ENCODE measurements at regions not wholly inside any gene's neighbourhood (a gene's known extent, or its start where the extent isn't known, plus 50 kb on each side); places are given as distances from the start of the nearest gene placed in this dataset.

DNA sequence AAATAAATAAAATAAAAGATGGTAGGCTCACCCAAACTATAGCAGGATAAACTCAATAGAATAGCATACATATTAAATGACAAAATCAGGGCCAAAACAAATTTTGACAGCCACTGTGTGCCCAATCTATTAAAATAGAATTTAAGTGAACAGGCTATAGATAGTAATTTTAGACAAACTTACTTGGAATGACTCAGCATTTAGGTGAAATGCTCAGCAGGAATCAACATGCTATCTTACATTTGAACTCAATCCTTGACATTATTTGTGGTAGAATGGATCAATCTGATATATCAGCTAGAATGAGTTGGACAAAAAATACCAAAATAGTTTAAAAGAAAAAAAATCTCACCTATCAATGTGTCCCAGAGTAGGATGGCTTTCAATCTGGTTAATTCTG, 578.6 kb downstream of the RFPL4B start:
- H3K4me3 ChIP-seq (ENCODE audit: low read depth, low read length): no peak overlapping the region
- TF ChIP-seq, protein P1, sequence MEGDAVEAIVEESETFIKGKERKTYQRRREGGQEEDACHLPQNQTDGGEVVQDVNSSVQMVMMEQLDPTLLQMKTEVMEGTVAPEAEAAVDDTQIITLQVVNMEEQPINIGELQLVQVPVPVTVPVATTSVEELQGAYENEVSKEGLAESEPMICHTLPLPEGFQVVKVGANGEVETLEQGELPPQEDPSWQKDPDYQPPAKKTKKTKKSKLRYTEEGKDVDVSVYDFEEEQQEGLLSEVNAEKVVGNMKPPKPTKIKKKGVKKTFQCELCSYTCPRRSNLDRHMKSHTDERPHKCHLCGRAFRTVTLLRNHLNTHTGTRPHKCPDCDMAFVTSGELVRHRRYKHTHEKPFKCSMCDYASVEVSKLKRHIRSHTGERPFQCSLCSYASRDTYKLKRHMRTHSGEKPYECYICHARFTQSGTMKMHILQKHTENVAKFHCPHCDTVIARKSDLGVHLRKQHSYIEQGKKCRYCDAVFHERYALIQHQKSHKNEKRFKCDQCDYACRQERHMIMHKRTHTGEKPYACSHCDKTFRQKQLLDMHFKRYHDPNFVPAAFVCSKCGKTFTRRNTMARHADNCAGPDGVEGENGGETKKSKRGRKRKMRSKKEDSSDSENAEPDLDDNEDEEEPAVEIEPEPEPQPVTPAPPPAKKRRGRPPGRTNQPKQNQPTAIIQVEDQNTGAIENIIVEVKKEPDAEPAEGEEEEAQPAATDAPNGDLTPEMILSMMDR (IDR thresholded peaks at IDR 0.05; ENCODE audit: low read depth, low read length): no peak

DNA sequence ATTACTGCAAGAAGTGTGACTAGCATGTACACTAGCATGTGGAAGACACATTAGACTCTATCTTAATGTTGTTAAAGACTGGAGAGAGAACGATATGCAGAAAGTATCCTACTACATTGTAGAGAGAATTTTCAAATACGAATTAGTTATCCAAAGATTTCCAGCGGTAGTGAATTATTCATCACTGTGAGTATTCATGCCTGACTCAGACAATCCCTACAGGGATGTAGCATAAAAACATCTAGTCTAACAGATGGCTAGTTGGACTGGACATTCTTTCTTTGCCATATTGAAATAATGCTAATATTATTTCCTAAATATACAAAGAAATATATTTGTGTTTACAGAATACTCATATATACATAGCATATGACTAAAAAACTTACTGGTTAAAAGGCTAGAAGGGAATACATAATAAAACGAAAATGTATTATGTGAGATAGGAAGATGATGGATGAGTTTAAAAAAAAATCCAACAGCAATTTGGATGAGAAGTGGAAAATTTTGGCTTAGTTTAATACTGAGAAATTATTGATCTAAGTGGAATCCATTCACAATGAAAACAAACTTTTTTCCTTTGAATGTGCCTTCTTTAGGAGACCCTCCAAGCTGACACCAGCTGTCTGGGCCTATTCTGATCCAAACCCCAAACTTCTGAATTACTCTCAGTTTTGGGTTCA, 580.7 kb downstream of the RFPL4B start:
- TF ChIP-seq, protein P1 (IDR thresholded peaks at IDR 0.05; ENCODE audit: low read depth, low read length): no peak
- no peak overlapping the region for H3K4me3 ChIP-seq (ENCODE audit: low read depth, low read length)

DNA sequence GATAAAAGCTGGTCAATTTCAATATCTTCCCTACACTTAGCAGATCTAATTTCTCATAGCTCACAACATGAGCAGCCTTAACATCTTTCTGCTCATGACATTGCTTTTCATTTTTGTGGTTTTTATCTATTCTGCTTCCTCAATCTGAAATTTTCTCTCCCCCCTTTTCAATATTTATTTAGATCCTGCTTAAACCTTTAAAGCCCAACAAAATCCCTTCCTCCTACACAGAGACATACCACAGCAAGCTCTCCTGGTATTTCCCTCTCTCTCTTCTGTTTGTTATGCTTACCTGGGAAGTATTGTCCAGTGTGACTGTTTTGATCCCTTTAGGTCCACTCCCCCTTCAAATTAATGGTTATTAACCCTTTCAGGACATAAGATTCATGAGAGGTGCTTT, 582.5 kb downstream of the RFPL4B start:
- H3K4me3 ChIP-seq (ENCODE audit: low read depth, low read length): no peak overlapping the region
- TF ChIP-seq, protein P1 (IDR thresholded peaks at IDR 0.05; ENCODE audit: low read depth, low read length): no peak

DNA sequence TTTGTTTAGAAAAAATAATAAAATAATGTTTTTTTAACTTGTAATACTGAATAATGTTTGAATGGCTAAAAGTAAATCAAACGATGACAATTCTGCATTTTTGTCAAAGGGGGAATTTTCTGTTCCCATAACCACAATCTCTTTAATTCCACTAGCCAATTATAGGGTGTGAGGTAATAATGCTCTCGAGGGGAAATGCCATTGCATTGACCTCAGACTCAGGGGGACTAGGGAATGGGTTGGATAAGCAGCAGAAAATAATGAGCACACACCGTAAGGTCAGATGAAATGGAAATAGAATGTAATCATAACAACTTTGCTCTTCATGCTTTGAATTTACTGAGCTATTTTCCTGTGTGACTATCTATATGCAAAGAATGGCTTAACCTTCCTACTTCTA, 584.7 kb downstream of the RFPL4B start:
- H3K4me3 ChIP-seq (ENCODE audit: low read depth, low read length): no peak overlapping the region
- TF ChIP-seq, protein P1 (IDR thresholded peaks at IDR 0.05; ENCODE audit: low read depth, low read length): no peak

DNA sequence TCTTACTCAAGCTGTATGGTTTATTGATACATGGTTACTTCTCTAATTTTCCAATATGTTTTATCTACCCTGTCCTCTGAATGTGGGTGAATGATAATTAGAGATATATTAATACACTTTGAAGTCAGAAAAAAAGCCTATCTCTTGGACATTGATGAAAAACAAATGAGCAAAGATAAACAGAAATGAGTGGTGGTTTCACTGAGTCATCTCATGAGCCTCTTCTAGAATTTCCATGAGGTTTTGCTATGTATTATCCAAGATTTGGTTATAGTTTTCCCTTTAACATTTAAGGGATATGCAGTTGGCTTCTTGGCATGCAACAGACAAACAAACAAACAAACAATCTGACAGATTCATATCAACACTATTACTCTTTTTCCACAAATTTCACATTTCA, 586.8 kb downstream of the RFPL4B start:
- TF ChIP-seq, protein P1 (IDR thresholded peaks at IDR 0.05; ENCODE audit: low read depth, low read length): no peak

DNA sequence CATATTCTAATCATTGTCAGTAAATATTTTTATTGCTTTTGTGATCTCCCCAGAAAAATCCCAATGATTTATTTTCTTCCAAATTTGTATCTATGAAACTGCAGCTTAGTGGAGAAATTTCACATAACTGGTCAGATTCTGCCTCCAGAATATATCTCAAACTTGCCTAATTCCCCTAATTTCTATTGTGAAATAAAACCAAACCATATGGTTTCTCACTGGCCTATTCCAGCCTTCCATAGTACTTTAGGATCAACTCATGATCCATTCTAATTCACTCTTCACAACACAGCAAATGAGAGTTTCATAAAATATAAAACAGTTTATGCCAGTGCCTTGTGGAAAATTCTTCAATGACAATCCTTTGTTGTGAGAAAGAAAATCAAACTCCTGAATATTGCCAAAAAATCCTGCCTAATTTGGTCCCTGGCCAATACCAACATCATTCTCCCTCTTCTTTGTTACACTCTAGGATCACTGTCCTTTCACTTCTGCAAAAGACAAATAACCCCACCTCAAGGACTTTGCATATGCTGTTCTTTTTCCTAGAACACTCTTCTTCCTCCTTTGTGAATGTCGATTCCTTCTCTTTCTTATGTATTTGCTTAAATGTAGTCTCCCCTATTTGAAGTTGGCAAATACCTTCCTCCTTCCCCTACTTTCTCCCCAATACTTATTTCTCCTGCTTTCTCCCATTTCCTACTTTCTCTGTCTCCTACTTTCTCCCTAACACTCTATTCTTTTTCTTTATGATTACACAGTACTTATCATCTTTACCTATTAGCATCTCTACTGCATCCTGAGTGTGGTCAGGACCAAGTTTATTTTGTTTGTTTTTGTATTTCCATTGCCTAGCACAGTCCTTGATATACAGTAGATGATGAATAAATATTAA, 587.5 kb downstream of the RFPL4B start:
- TF ChIP-seq, protein P1 (IDR thresholded peaks at IDR 0.05; ENCODE audit: low read depth, low read length): no peak

More for the DNA sequence above, 586.8 kb downstream of the RFPL4B start:
- H3K4me3 ChIP-seq (ENCODE audit: low read depth, low read length): no peak overlapping the region

More for the DNA sequence above, 587.5 kb downstream of the RFPL4B start:
- no peak overlapping the region for H3K4me3 ChIP-seq (ENCODE audit: low read depth, low read length)
